Fibroblast of skin of left biceps (primary cell): ENCODE measurements at regions not wholly inside any gene's neighbourhood (a gene's known extent, or its start where the extent isn't known, plus 50 kb on each side); places are given as distances from the start of the nearest gene placed in this dataset.

Experiments
- DNase-seq, 2 experiments: peaks; one replicate each; pipeline ENCODE4 v3.0.0-alpha.2; 2013; ENCODE audit warnings: low read depth in 2 of 2

DNA sequence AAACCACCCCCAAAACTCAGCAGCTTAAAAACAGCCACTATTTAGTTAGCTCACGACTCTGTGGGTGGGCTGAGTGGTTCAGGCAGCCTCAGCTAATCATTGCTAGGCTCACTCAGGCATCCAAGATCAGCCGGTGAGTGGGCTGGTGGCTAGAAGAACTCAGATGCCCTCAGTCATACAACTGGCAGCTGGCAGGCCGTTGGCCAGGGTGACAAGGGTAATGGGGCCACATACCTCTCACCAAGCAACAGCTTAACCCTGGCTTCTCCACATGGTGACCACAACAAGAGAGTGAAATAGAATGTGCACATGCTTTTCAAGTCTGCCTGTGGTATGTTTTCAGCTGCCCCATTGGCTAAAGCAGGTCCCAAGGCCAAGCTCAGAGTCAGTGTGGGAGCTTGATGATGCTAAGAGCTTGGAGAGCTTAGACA is 435.4 kb upstream of the TSHZ3 start:
- no peak for DNase-seq

DNA sequence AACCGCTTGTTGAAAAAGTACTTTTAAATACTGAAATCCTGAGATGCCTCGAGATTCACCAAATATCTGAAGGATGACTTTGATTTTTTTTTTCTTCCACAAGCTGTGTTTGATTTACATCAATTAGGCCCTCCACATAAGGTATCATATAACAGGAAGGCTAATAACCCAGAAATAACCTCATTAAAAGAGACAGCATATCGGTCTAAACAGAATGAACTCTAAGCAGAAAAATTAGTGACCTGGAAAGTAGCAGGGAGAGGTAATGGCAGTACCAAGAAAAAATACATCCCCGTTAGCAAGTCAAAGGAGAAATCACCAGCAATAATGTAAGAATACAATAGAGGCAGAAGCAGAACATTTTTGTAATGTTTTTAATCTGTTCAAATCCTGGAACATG is 452.4 kb upstream of the TSHZ3 start:
- DNase-seq, result no peak

DNA sequence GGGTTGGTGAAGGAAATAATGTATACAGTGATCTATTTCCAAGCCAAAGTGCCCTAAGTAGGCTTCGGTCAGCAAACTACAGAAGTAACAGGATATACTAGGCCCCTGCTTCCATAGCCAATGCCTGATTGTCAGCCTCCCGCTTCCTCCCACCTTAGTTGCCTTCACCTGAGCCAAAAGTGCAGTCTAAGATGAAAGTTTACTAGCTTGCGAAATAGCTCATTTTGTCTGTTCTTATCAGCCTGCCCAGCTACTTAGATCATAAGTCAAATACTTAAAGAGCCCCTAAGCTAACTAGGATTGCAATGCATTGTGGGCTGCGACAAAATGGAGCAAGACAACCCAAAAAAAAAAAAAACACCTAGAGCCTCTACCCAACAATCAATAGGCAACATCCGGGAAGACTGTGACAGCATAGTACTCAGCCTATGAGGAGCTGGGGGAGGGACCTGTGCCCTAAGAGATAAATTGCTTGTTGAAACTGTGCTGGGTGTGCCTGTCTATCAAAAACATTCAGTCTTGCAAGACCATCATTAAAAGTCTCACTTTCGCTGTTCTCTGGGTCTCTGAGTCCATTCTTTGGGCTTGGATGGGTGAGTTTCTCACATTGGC is 454.7 kb upstream of the TSHZ3 start:
- DNase-seq, result no peak

DNA sequence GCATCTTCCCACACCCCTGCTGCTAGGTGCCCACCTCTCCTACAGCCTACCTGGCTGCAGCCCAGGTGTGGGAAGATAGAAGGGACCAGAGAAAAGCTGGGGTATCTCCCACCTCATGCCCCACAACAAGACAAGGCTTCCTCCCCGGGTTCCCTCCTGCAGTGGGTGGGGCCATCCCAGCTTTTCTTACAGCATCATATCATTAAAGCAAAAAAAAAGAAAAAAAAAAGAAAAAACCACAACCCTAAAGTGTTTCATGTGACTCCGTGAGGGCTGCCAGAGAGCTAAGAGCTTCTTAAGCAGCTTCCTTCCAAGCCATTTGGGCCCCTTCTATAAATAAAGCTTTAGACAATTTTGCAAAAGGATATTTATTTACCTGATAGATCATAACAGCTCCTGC is 455.4 kb upstream of the TSHZ3 start:
- no peak for DNase-seq

DNA sequence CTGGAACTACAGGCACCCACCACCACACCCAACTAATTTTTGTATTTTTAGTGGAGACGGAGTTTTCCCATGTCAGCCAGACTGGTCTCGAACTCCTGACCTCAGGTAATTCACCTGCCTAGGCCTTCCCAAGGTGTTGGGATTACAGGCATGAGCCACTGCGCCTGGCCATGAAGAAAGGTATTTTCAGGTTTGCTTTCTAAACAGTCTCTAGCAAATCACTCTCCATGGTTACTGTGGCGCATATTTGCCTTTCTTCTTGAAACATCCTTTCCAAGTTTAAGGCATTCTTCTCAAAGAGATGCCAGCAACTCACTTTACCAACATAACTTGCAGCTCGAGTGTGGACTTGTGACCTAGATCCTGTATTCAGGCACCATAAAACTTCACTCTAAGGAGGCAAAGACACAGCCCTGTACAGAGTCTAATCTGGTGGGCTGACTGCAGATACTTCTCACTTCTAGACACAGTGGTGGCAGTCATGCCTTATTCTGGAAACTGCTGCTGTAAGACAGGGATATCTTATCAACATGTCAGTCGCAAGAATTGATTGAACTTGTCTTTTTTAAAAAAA is 461.4 kb upstream of the TSHZ3 start:
- DNase-seq, result no peak

DNA sequence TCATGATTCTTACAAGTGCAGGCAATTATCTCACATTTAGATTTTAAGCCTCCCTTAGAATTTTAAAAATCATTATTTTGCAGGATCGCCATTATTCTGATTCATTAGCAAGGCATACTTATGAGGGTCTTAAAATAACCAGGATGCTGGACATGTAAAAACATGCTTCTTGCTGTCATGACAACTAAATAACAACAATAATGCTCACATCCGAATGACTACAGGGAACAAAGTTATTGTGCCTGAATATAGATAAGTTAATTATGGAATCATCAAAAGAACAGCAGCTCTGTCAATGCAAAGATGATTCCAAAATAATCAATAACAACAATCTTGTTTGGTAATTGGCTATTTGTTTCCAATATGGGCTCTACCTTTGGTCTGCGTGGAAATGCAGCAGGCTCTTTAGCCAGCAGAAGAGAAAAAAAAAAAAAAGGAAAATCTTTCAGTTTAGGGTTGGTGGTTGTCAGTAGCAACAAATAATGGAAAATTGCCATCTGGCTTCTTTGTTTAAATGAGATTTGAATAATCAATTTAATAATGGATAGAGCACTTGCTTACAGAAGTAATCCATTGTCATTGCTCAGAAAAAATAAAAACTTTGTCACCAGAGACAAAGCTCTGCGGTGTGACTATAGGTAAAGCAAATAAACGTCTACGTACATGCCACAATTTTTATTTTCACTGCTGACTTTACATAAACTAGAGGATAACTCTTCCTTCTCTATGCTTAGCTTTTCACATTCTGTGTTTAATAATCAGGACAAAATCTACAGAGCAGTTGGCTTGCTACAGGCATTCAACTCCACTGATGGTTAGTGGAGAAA is 468.9 kb upstream of the TSHZ3 start:
- no peak for DNase-seq

DNA sequence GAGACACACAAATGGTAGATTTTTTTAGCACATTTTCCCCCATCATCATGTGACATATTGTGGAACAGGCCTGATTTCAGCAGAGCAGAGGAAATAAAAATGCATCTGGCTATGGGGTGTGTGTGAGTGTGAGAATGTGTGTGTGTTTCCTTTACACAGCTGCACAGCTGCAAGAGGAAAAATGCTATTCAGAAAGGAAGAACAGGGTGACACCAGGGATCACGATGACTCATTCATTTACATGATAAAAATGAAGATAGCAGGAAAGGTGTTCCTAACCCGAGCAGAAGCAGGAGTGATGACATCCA is 469.5 kb upstream of the TSHZ3 start:
- DNase-seq, result no peak

DNA sequence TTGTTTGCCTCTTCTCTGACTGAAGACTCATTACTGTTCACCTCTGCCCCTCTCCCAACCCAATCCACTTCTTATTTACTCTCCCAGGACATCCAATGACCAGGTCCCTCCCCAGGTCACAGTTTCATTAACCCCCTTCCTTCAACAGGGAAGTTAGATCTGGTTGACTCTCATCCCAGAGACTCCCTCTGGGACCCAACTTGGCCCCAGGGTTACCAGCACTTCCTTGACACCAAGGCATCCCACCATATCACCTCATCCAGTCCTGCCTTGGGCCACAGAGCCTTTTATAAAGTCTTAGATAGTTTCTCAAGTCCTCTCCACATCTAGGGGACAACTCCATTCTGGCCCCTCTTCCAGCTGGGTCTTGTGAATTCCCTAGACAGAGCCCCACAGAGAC is 470.6 kb upstream of the TSHZ3 start:
- DNase-seq, result no peak

DNA sequence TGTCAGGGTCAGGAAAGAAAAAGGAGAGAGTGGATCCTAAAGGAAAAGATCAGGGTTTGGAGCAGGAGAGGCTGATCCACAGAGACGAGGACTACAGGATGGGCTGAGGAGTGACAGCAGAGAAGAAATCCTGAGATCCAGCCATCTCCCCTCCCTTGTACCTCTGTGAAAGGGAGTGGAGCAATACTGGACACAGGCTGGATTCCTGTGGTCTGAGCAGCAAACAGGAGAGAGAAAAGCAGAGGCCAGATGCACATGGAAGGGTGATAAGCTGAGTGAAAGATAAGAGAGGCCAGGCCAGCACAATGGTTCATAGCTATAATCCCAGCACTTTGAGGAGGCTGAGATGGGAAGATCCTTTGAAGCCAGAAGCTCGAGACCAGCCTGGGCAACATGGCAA is 472.1 kb upstream of the TSHZ3 start:
- DNase-seq, result no peak

DNA sequence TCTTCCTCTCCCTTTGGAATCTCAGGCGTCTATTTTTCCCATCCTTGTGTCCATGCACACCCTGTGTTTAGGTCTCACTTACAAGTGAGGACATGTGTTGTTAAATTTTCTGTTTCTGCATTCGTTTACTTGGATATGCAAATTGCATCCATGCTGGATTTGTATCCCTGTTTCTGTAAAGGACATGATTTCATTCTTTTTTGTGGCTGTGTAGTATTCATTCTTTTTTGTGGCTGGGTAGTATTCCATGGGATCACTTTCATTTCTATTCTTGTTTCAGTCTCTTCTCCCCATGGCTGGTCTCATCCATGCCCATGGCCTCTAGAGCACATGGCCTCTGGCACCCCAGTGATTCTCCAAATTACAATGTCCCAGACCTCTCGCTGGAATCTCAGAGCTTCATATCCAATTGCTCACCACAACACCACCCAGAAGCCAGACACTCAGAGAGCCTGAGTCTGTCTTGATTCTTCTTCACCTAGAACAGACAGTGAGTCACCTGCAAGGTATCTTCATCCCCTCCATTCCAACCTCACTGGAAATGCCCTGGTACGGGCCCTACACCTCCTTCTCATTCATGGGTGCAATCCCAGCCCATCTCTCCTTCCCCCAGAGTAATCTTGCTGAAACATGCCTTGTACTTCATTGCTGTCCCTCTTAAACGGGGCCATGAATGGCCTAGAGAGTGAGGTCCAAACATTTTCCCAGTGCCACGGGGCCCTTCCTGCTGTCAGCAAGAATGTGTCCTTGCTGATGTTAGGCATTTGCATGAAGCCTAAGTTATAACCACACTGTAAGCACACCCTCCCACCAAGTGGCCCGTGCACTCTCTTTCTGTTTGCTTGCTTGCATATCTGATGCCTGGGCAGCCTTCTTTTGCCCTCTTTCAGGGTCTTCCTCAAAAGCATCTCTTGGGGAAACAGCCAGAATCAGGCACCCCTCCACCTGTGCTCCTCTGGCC is 476.2 kb upstream of the TSHZ3 start:
- DNase-seq, result no peak

DNA sequence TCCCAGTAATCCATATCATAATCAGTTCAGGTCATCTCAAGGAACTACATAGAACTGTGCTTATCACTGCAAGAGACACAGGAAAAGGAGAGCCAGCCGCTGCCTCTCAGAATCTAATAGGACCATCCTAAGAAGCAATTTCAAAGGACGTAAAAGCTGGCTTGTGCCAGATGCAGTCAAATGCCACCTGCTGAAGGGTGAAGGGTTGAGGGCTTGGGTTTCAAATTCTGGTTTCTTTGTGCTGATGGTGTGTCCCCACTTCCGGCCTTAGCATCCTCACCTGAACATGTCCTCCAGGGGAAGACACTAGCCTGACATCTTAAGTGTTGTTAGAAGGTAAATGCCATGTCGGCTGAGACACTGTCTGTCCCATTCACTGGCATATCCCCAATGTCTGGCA is 477.1 kb upstream of the TSHZ3 start:
- DNase-seq, result no peak

DNA sequence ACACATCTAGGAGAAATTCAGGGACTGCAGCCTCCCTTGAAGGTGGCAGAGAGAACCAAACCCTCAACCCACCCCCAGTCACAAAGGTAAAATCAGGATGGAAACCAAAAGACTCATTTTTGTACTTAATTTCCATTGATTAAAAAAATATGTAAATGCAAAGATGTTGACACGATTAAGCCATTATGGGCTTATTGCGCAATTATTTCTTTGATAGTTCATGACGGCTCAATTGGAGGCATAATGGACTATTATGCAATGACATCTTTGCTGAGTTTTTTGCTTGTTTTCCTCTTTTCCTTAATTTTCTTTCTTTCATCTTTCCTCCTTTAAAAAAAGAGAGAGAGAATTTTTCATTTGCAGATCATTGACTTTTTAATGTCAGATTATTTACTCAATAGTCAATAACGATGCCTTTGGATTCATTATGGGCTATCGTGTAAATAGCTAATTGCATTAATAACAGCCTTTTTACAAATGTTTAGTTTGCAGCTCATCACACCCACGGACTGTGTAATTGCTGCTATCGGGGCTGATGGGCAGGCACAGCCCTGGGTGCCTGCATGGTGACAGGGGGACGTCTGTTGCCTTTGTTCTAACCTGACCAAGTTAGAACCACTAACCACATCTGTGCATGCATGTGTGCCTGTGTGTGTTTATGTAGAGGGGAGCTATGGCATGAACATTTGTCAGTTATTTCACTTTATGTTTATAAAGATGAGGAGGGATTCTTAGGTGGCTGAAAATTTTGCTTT is 482.4 kb upstream of the TSHZ3 start:
- no peak for DNase-seq

DNA sequence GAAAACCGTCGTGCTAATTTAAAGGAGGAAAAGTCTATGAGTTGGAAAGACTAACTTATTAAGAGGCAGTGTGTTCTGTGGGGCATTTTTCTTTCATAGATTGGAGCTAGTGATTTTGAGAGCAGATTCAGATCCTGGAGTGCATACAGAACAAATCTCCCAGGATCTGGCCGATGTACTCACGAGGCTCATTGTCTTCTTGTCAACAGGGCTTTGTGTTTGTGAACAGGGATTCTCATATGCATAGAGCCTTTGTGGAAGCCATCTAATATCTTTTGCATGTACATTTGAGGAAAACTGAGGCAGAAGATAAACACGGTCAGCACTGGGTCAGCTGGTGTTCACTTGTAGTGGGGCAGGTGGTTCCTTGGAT is 482.9 kb upstream of the TSHZ3 start:
- no peak for DNase-seq

DNA sequence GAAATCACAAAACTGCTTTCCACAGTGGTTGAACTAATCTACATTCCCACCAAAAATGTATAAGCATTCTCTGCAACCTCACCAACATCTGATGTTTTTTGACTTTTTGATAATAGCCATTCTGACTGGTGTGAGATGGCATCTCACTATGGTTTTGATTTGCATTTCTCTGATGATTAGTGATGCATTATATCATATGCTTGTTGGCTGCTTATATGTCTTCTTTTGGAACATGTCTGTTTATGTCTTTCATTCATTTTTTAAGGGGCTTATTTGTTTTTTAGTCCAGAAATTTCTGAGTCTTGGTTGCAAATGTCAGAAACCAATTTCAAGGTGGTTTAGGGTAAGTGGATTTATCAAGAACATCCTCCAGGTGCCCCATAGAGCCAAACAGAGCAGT is 484.8 kb upstream of the TSHZ3 start:
- DNase-seq, result no peak

DNA sequence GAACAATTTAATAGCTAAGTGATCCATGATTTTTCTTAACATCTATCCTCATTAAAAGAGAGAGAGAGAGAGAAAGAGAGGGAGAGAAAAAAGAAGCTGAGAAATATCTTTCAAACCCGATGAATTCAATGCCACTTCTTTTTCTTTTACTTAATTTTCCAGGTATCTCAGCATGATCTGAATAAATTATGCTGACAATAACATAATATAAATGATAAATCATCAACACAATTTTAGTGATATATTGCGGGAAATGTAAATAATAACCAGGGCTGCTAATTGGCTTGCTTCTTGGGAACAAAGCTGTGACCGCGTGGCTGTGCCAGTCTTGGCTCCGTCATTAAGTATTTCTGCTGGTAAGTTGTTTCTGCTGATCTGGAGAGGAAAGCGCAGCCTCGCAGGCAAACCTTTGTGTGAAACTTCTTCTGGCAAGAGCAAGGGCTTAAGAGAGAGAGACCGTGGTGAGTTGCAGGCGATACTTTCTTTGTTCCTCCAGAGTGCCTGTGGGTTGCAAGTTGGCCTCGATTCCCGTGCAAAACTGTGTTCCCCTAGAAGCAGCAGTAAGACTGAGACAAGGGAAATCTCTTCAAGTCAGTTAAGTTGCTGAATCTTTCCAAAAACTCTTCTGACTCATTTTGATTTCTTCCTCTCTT is 489.1 kb upstream of the TSHZ3 start:
- DNase-seq, result no peak

DNA sequence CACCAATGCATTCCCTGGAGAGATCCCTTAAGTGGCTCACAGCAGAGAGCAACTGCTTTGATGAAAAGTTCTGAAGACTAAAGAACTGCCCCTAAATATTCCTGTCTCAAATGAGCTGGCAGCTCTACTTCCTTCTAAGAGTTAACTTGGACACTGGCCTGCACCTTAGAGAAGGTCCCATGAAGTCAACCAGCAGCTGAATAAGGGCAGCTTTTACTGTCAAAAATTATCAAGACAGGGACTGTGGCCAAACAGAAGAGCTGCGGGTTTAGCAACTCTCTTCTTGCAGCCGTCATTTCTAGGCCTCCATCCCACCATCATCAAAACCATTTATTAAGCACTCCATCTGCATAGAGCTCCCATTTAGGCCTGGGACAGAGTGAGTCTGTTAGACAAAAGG is 491.1 kb upstream of the TSHZ3 start:
- no peak for DNase-seq

DNA sequence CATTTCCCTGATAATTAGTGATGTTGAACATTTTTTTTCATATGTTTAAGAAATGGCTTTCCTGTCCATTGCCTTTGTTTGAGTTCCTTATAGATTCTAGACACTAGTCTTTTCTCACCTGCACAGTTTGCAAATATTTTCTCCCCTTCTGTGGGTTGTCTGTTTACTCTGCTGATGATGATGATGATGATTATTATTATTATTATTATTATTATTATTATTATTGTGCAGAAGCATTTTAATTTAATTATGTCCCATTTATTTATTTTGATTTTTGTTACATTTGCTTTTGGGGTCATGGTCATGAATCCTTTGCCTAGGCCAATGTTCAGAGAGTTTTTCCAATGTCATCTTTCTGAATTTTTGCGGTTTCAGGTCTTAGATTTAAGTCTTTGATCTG is 492.5 kb upstream of the TSHZ3 start:
- DNase-seq, result no peak

DNA sequence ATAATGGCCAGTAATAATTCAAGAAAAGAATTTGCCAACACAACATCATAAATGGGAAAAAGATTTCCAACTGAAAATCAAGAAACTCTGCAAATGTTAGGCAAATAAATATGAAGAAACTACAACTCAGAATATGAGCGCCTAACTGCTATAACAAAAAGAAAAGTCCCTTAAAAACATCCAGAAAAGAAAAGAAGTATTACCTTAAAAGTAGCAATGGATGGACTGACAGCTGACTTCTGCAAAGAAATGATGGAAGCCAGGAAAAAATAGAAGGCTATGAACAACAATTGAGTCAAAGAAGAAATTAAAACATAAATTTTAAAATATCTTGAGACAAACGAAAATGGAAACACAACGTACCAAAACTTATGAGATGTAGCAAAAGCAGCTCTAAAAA is 482.3 kb upstream of the ZNF507 start:
- DNase-seq, result no peak

DNA sequence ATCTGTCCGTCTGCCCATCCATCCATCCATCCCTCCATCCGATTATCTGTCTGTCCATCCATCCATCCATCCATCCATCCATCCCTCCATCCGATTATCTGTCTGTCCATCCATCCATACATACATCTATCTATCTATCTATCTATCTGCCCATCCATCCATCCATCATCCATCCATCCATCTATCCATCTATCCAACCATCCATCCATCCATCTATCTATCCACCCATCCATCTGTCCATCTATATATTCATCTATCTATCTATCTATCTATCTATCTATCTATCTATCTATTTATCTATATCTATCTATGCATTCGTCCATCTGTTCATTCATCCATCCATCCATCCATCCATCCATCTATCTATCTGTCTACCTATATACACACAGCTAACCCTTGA is 471.1 kb upstream of the ZNF507 start:
- DNase-seq, result no peak

DNA sequence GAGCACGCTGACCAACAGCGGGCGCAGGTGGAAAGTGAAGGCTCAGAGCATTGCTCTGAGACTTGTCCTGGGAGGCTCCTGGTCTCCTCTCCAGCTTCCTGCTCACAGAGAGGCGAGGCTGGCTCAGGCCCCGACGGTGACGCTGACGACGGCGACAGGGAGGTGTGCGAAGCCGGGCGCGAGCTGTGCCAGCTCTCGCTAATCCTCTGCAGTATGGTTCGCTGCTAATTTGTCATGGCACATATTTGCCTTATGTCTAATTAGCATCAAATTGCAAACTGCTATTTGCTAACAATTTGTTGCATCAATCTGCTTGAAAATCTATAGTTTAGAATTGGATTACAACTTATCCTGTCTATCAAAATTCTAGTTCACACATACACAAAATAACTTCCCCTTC is 469.8 kb upstream of the ZNF507 start:
- DNase-seq, result no peak

DNA sequence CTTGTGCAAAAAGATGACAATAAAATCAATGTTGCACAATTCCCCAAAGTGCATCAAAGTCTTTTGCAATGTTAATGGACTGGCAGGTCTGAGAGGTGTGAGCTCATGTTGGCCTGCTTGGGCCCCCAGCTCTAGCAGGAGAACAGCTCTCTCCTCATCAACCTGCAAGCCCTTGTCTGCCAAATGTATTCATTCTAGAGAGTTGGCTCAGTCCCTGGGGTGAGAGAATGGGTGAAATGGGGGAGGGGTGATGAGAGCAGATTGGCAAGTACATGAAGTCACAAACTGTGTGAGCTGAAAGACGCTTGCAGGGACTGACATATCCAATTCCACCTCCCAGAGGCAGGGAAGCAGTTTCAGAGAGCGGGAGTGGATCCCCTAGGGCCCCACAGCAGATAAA is 465.1 kb upstream of the ZNF507 start:
- DNase-seq, result no peak
